Esophagus muscularis mucosa (tissue), 4 donors: ENCODE measurements at regions not wholly inside any gene's neighbourhood (a gene's known extent, or its start where the extent isn't known, plus 50 kb on each side); places are given as distances from the start of the nearest gene placed in this dataset.

Source experiments
- DNase-seq: peaks from one replicate; pipeline ENCODE4 v3.0.0-alpha.2; 2017; ENCODE audit errors: extremely low spot score
- H3K27ac ChIP-seq, 4 donors: fragments of 200-600 bp; sonication (generic); replicated peaks in 1 of 4; 1 replicate in 3 of 4; 2 replicates in 1 of 4; pipeline ENCODE4 v1.5.1; 2016 to 2019; ENCODE audit warnings: mild to moderate bottlenecking in 1 of 4
- H3K27me3 ChIP-seq, 4 donors: fragments of 200-600 bp; sonication (generic); one replicate each; pipeline versions ENCODE4 v1.5.1 to v1.6.0; 2016 to 2019
- H3K36me3 ChIP-seq, 4 donors: fragments of 200-600 bp; sonication (generic); one replicate each; pipeline ENCODE4 v1.5.1; 2016 to 2019
- H3K4me1 ChIP-seq, 4 donors: fragments of 200-600 bp; sonication (generic); one replicate each; pipeline ENCODE4 v1.5.1; 2016 to 2019
- H3K4me3 ChIP-seq, 4 donors: fragments of 200-600 bp; sonication (generic); 1 replicate in 2 of 4; 2 replicates in 2 of 4; pipeline ENCODE4 v1.5.1; 2016 to 2019; ENCODE audit warnings: mild to moderate bottlenecking in 4 of 4, moderate library complexity in 1 of 4
- H3K9me3 ChIP-seq, 4 donors: fragments of 200-600 bp; sonication (generic); 1 replicate in 3 of 4; 2 replicates in 1 of 4; pipeline ENCODE4 v1.5.1; 2016 to 2019
- EP300 ChIP-seq: sonication (generic); formaldehyde crosslinking; IDR thresholded peaks from one replicate; pipeline ENCODE4 v1.6.1; 2017; ENCODE audit warnings: antibody characterized with exemption
- POLR2A ChIP-seq: fragments of 450-650 bp; IDR thresholded peaks from one replicate; pipeline ENCODE4 v1.6.1; 2017; ENCODE audit warnings: antibody characterized with exemption, moderate library complexity, mild to moderate bottlenecking, low read depth
- POLR2AphosphoS5 ChIP-seq, 2 donors: sonication (generic); formaldehyde crosslinking; IDR thresholded peaks; one replicate each; pipeline ENCODE4 v1.6.1; 2017; ENCODE audit warnings: antibody characterized with exemption in 2 of 2
- WGBS: methylation state at CpG from one replicate; pipeline ENCODE4 v1.1.5; 2018; 5-methylcytosine and 5-hydroxymethylcytosine counted together
- intact Hi-C: fragments of 100-400 bp; cut with DNase I; formaldehyde crosslinking; loops from one replicate; pipeline ENCODE4 v1.15.1; 2023
- TF ChIP-seq, protein P1 (sequence below), 3 experiments: fragments of 200-600 bp in 2 of 3; fragments of 450-650 bp in 1 of 3; sonication (generic) in 2 of 3; IDR thresholded peaks; one replicate each; pipeline ENCODE4 v1.5.1; 2017 to 2019; ENCODE audit warnings: antibody characterized with exemption in 3 of 3, mild to moderate bottlenecking in 2 of 3, moderate library complexity in 1 of 3

DNA sequence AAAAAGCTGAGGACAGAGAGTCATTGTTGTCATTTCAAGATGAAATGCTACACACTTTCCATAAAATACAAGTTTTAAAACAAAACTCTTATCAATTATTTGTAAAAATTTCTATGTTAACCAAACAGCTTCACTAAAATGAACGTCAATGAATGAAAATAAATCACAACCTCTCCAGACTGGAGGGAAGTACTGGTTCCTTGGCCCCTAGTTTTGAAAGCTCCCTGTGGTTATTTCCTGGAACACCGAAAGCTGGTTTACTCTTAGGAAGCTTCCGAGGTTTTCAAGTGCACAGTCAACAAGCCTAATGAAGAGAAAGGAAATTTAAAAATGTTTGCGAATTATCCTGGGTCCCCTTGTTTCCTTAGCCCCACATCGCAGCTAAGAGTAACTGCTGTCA is 191.1 kb upstream of the TTC29 start:
- Histone ChIP-seq H3K4me3 (no peak overlapping the region), H3K4me1 (no peaks in the 10 kb centered on the region), H3K36me3 (no peaks in the 10 kb centered on the region), H3K27ac (no peak overlapping the region), H3K27me3 (no peaks in the 10 kb centered on the region), H3K9me3 (no peaks in the 10 kb centered on the region)
- no peak for TF ChIP-seq POLR2AphosphoS5 (IDR thresholded peaks at IDR 0.05)
- TF ChIP-seq, protein P1, sequence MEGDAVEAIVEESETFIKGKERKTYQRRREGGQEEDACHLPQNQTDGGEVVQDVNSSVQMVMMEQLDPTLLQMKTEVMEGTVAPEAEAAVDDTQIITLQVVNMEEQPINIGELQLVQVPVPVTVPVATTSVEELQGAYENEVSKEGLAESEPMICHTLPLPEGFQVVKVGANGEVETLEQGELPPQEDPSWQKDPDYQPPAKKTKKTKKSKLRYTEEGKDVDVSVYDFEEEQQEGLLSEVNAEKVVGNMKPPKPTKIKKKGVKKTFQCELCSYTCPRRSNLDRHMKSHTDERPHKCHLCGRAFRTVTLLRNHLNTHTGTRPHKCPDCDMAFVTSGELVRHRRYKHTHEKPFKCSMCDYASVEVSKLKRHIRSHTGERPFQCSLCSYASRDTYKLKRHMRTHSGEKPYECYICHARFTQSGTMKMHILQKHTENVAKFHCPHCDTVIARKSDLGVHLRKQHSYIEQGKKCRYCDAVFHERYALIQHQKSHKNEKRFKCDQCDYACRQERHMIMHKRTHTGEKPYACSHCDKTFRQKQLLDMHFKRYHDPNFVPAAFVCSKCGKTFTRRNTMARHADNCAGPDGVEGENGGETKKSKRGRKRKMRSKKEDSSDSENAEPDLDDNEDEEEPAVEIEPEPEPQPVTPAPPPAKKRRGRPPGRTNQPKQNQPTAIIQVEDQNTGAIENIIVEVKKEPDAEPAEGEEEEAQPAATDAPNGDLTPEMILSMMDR (IDR thresholded peaks at IDR 0.05) = no peak
- TF ChIP-seq POLR2A = no peak
- no peak for TF ChIP-seq EP300
- intact Hi-C loops = no loop called here
- WGBS = 58% methylated on average over 5 of the region's 5 CpGs
- no peak for DNase-seq

DNA sequence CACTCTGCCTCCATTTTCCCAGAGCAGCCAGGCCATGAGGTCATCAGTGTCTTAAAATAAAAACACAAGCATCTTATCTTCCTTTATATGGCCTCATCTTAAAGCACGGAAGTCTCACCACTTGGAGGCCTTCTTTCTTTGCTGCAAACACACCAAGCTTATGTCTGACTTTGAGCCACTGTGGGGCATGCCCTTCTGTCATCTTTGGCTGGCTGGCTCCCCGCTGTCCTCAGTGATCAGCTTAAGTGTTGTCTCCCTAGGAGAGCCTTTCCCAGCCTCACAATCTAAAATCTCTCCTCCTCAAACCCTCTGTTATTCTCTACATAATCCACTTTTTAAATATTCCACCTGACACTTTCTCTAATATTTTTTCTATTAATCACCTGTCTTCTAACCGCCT is 191.6 kb upstream of the TTC29 start:
- Histone ChIP-seq H3K27me3 (no peaks in the 10 kb centered on the region), H3K4me3 (no peak overlapping the region), H3K36me3 (no peaks in the 10 kb centered on the region), H3K9me3 (no peaks in the 10 kb centered on the region), H3K27ac (no peak overlapping the region), H3K4me1 (no peaks in the 10 kb centered on the region)
- TF ChIP-seq POLR2AphosphoS5 (IDR thresholded peaks at IDR 0.05) = no peak
- TF ChIP-seq, protein P1 (IDR thresholded peaks at IDR 0.05) = no peak
- no peak for TF ChIP-seq EP300
- no peak for TF ChIP-seq POLR2A
- intact Hi-C loops = no loop called here
- 90% methylated on average over 3 of the region's 3 CpGs for WGBS
- no peak for DNase-seq

DNA sequence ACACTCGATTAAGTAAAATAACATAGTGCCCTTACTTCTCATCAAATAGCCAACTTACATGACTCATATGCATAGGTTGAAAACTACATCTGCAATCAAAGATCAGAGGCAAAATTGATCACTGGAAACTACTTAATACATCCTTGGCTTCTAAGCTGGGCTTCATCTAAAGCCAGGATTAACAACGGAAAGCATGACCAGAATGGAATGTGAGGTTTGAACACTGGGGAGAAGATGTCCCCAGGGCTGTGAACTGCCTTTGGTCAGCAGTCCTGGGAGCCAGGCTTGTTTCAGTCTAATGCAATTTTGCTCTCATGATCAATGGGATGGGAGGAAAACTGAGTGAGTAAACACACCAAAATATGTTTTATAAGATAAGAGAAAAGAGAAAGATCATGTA is 192.5 kb upstream of the TTC29 start:
- DNase-seq = no peak
- Histone ChIP-seq H3K4me3 (no peak overlapping the region), H3K27ac (no peak overlapping the region), H3K9me3 (no peaks in the 10 kb centered on the region), H3K27me3 (no peaks in the 10 kb centered on the region), H3K36me3 (no peaks in the 10 kb centered on the region), H3K4me1 (no peaks in the 10 kb centered on the region)
- TF ChIP-seq POLR2AphosphoS5 (IDR thresholded peaks at IDR 0.05) (no peak), EP300 (no peak), POLR2A (no peak)
- TF ChIP-seq, protein P1 (IDR thresholded peaks at IDR 0.05) = no peak
- WGBS = 88% methylated on average over 2 of the region's 2 CpGs
- intact Hi-C loops = no loop called here

DNA sequence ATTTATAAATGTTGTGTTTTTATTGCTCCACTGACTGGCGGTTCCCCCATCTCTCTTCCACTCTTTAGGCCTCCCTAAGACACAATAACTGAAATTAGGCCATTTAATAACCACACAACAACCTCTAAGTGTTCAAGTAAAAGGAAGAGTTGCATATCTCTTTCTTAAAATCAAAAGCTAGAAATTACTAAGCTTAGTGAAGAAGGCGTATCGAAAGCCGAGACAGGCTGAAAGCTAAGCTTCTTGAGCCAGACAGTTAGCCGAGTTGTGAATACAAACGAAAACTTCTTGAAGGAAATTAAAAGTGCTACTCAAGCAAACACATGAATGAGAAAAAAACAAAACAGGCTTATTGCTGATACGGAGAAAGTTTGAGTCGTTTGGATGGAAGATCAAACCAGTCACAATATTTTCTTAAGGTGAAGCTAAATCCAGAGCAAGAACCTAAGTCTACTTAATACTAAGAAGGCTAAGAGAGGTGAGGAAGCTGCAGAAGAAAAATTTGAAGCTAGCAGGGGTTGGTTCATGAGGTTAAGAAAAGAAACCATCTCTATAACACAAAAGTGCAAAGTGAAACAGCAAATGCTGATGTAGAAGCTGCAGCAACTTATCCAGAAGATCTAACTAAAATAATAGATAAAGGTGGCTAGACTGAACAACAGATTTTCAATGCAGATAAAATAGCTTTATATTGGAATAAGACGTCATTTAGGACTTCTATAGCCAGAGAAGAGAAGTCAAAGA is 194.0 kb upstream of the TTC29 start:
- DNase-seq = no peak
- TF ChIP-seq POLR2A (no peak), POLR2AphosphoS5 (IDR thresholded peaks at IDR 0.05) (no peak), EP300 (no peak)
- TF ChIP-seq, protein P1 (IDR thresholded peaks at IDR 0.05) = no peak
- no peaks in the 10 kb centered on the region for H3K27me3 ChIP-seq
- no peaks in the 10 kb centered on the region for H3K36me3 ChIP-seq
- H3K4me1 ChIP-seq = no peaks in the 10 kb centered on the region
- H3K4me3 ChIP-seq = no peak overlapping the region
- intact Hi-C loops = no loop called here
- no peaks in the 10 kb centered on the region for H3K9me3 ChIP-seq
- WGBS = 89% methylated on average over 9 of the region's 9 CpGs
- no peak overlapping the region for H3K27ac ChIP-seq

DNA sequence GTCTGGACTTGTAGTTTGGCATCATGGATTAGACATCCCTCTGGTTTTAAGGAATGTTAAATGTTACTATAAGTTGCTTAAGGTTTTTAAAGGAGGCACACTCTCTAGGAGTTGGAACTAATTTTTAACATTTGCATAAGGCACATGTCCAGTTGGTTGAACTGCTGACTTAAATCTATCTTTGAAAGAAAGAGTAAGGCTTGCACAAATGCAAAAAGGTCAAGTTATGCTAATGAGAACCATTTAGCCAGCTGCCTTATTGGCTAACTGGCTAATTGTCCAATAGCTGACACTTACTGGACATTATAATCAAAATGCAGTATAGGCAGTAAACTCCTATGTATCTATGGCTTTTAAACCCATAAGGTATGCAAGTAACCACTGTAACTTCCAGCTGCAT is 206.1 kb upstream of the TTC29 start:
- Histone ChIP-seq H3K27me3 (no peaks in the 10 kb centered on the region), H3K4me1 (no peaks in the 10 kb centered on the region), H3K27ac (no peak overlapping the region), H3K36me3 (no peaks in the 10 kb centered on the region), H3K4me3 (no peak overlapping the region), H3K9me3 (no peaks in the 10 kb centered on the region)
- intact Hi-C loops = no loop called here
- TF ChIP-seq POLR2A = no peak
- no peak for TF ChIP-seq POLR2AphosphoS5 (IDR thresholded peaks at IDR 0.05)
- TF ChIP-seq, protein P1 (IDR thresholded peaks at IDR 0.05) = no peak
- no peak for TF ChIP-seq EP300
- no peak for DNase-seq
